Natural killer cell (primary cell): ENCODE measurements at regions not wholly inside any gene's neighbourhood (a gene's known extent, or its start where the extent isn't known, plus 50 kb on each side); places are given as distances from the start of the nearest gene placed in this dataset.
"Not testable (repeated sequence)": the region's sequence is repeated elsewhere in the genome, so short reads cannot be mapped to it uniquely, and the experiment has no call there.

Source experiments
- ATAC-seq, 3 donors: fragments of 150-1000 bp in 2 of 3; fragments of 200-7000 bp in 1 of 3; cut with Tn5 transposase; 1 replicate in 1 of 3; 2 replicates in 2 of 3; pipeline ENCODE4 v1.10.0; 2021; ENCODE audit warnings: mild to moderate bottlenecking in 2 of 3, moderate library complexity in 2 of 3
- DNase-seq, 2 donors: peaks; one replicate each; pipeline versions ENCODE4 v3.0.0 to v3.0.0-alpha.2; 2013 to 2021; ENCODE audit warnings: mixed read lengths in 1 of 2
- H3K27ac ChIP-seq: one replicate; pipeline ENCODE4 v1.5.1; 2013; ENCODE audit warnings: mild to moderate bottlenecking, low read length
- H3K27me3 ChIP-seq: one replicate; pipeline ENCODE4 v1.6.1; 2013; ENCODE audit warnings: low read length; ENCODE audit not compliant: control insufficient read depth, insufficient read depth
- H3K36me3 ChIP-seq: one replicate; pipeline ENCODE4 v1.6.1; 2013; ENCODE audit warnings: low read length; ENCODE audit not compliant: control insufficient read depth, insufficient read depth
- H3K4me1 ChIP-seq: one replicate; pipeline ENCODE4 v1.6.1; 2013; ENCODE audit warnings: low read length; ENCODE audit not compliant: control insufficient read depth, insufficient read depth
- H3K4me3 ChIP-seq: one replicate; pipeline ENCODE4 v1.5.1; 2013; ENCODE audit warnings: low read length
- H3K9me3 ChIP-seq: one replicate; pipeline ENCODE4 v1.6.1; 2013; ENCODE audit warnings: low read length; ENCODE audit not compliant: control insufficient read depth, insufficient read depth
- H3K27ac Mint-ChIP-seq, 2 donors: one replicate each; pipeline ENCODE4 v1.8.0; 2022; ENCODE audit warnings: mild to moderate bottlenecking in 2 of 2, mixed read lengths in 2 of 2, moderate library complexity in 1 of 2
- H3K27me3 Mint-ChIP-seq, 2 donors: one replicate each; pipeline ENCODE4 v1.8.0; 2022; ENCODE audit warnings: low read depth in 2 of 2, mixed read lengths in 2 of 2
- H3K36me3 Mint-ChIP-seq: one replicate; pipeline ENCODE4 v1.8.0; 2022; ENCODE audit warnings: mixed read lengths
- H3K4me1 Mint-ChIP-seq, 2 donors: one replicate each; pipeline ENCODE4 v1.8.0; 2022; ENCODE audit warnings: mixed read lengths in 2 of 2
- H3K4me3 Mint-ChIP-seq: one replicate; pipeline ENCODE4 v1.8.0; 2022; ENCODE audit warnings: mild to moderate bottlenecking, moderate library complexity, mixed read lengths
- H3K9me3 Mint-ChIP-seq, 2 donors: one replicate each; pipeline ENCODE4 v1.8.0; 2022; ENCODE audit warnings: mixed read lengths in 2 of 2
- CTCF ChIP-seq: fragments of 200-600 bp; IDR thresholded peaks from one replicate; pipeline ENCODE4 v1.8.0; 2022; ENCODE audit warnings: antibody characterized with exemption
- WGBS: methylation state at CpG from one replicate; pipeline ENCODE4 v1.1.7; 2013; ENCODE audit warnings: missing lambda C conversion rate; ENCODE audit not compliant: insufficient coverage; 5-methylcytosine and 5-hydroxymethylcytosine counted together
- intact Hi-C: fragments of 100-400 bp; cut with micrococcal nuclease; formaldehyde crosslinking; loops from one replicate; pipeline ENCODE4 v1.14.2; 2022

GRCh38 chr2:238720232-238720672 is 127.6 kb upstream of the TWIST2 start:
- ATAC-seq (peak in 2 of 3 donors; percentile 61 to 68), DNase-seq (peak; percentile 28 to 46)
- 38% methylated on average over 15 of the region's 15 CpGs for WGBS
- intact Hi-C loops = no loop called here
- no peaks in the 10 kb centered on the region for H3K9me3 Mint-ChIP-seq
- H3K27me3 ChIP-seq = peaks cover 2% of the 10 kb centered on the region
- H3K27ac ChIP-seq = no peak overlapping the region
- peak; percentile 69 for TF ChIP-seq CTCF
- H3K27ac Mint-ChIP-seq = no peak overlapping the region
- no peaks in the 10 kb centered on the region for H3K36me3 Mint-ChIP-seq
- peaks cover 13 to 19% of the 10 kb centered on the region in 2 donors for H3K27me3 Mint-ChIP-seq
- no peak overlapping the region for H3K4me3 ChIP-seq
- no peaks in the 10 kb centered on the region for H3K4me1 ChIP-seq
- no peaks in the 10 kb centered on the region for H3K4me1 Mint-ChIP-seq
- no peaks in the 10 kb centered on the region for H3K9me3 ChIP-seq
- no peak overlapping the region for H3K4me3 Mint-ChIP-seq
- no peaks in the 10 kb centered on the region for H3K36me3 ChIP-seq

GRCh38 chr2:238722181-238722580 is 125.7 kb upstream of the TWIST2 start:
- Histone ChIP-seq H3K9me3 (no peaks in the 10 kb centered on the region), H3K4me3 (no peak overlapping the region), H3K36me3 (no peaks in the 10 kb centered on the region), H3K4me1 (no peaks in the 10 kb centered on the region), H3K27me3 (no peaks in the 10 kb centered on the region), H3K27ac (no peak overlapping the region)
- intact Hi-C loops = no loop called here
- no peak for DNase-seq
- 94% methylated on average over 14 of the region's 14 CpGs for WGBS
- Mint-ChIP-seq H3K4me1 (no peaks in the 10 kb centered on the region), H3K27me3 (peaks cover 6 to 25% of the 10 kb centered on the region in 2 donors), H3K9me3 (no peaks in the 10 kb centered on the region), H3K36me3 (no peaks in the 10 kb centered on the region), H3K27ac (no peak overlapping the region), H3K4me3 (no peak overlapping the region)
- no peak for TF ChIP-seq CTCF
- no peak for ATAC-seq

GRCh38 chr2:238722883-238723282 is 125.0 kb upstream of the TWIST2 start:
- no peaks in the 10 kb centered on the region for H3K9me3 ChIP-seq
- no peak for TF ChIP-seq CTCF
- 91% methylated on average over 28 of the region's 33 CpGs for WGBS
- H3K4me1 ChIP-seq = no peaks in the 10 kb centered on the region
- no peak overlapping the region for H3K27ac Mint-ChIP-seq
- no peaks in the 10 kb centered on the region for H3K27me3 ChIP-seq
- no peak overlapping the region for H3K4me3 Mint-ChIP-seq
- no peak overlapping the region for H3K4me3 ChIP-seq
- H3K4me1 Mint-ChIP-seq = no peaks in the 10 kb centered on the region
- no peaks in the 10 kb centered on the region for H3K9me3 Mint-ChIP-seq
- H3K27ac ChIP-seq = no peak overlapping the region
- no peaks in the 10 kb centered on the region for H3K36me3 Mint-ChIP-seq
- intact Hi-C loops = no loop called here
- H3K36me3 ChIP-seq = no peaks in the 10 kb centered on the region
- no peak for DNase-seq
- peaks cover 6 to 28% of the 10 kb centered on the region in 2 donors for H3K27me3 Mint-ChIP-seq
- no peak for ATAC-seq

- DNase-seq = not testable (repeated sequence)
Measured at GRCh38 chr2:238723740-238724320, 124.1 kb upstream of the TWIST2 start.

More at GRCh38 chr2:238723740-238724320, 124.1 kb upstream of the TWIST2 start:
- H3K27me3 ChIP-seq, H3K4me3 Mint-ChIP-seq, intact Hi-C loops, H3K4me1 Mint-ChIP-seq, H3K9me3 Mint-ChIP-seq, H3K4me3 ChIP-seq, H3K27ac ChIP-seq, H3K36me3 Mint-ChIP-seq, H3K27ac Mint-ChIP-seq, H3K4me1 ChIP-seq, H3K36me3 ChIP-seq, ATAC-seq, H3K9me3 ChIP-seq: not testable (repeated sequence)
- WGBS = 66% methylated on average over 4 of the region's 8 CpGs
- H3K27me3 Mint-ChIP-seq = peaks cover 6 to 28% of the 10 kb centered on the region in 2 donors
